ENCODE measurements at regions not wholly inside any gene's neighbourhood (a gene's known extent, or its start where the extent isn't known, plus 50 kb on each side); places are given as distances from the start of the nearest gene placed in this dataset.
A peak's percentile ranks its signal among the peaks of the same experiment; 100 is the strongest.

- no peak for DNase-seq (ENCODE audit: low read depth)
Observed at GRCh38 chr17:14481664-14482063, 180.8 kb downstream of the HS3ST3B1 start.

- no peak for DNase-seq (ENCODE audit: low read depth)
Observed at GRCh38 chr17:14474591-14474990, 173.7 kb downstream of the HS3ST3B1 start.

GRCh38 chr17:14471052-14471451 lies 170.2 kb downstream of the HS3ST3B1 start:
- peak; percentile 51 for DNase-seq (ENCODE audit: low read depth)

DNA sequence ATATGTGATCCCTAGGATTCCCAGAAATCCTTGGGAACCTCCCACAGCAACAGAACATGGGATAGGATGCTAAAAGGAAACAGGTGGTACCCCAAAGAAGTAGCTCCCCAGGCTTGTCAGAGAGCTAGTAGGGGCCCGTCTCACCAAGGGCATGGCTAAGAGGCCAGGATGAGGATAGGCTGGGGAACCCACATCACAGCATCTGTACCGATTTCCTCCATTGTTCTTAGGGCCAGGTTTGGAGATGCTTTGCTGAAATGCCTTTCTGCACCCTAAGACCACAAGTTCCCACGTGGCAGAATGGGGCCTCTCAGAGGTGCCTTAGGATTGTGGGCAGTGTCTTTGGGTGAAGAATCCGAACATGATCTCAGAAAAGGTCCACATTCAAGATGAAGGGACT lies 169.5 kb downstream of the HS3ST3B1 start:
- DNase-seq (ENCODE audit: low read depth), result no peak

DNA sequence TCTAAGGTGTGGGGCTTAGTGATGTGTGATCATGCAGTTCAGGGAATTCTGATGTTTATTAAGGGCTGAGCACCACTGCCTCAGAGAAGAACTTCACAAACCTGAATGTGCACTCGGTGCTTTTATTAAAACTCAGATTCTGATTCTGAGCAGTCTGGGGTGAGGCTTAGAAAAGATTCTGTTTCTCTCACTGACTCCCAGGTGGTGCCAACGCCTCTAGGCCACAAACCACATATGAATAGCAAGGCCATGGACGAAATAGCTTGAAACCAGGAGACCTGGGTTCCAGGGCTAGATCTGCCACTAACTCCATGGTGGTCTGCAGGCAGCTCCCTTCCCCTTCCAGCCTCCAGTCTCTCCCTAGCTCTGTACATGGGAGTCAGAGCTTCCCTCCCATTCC lies 169.1 kb downstream of the HS3ST3B1 start:
- no peak for DNase-seq (ENCODE audit: low read depth)

GRCh38 chr17:14468858-14469257 lies 168.0 kb downstream of the HS3ST3B1 start:
- no peak for DNase-seq (ENCODE audit: low read depth)

DNA sequence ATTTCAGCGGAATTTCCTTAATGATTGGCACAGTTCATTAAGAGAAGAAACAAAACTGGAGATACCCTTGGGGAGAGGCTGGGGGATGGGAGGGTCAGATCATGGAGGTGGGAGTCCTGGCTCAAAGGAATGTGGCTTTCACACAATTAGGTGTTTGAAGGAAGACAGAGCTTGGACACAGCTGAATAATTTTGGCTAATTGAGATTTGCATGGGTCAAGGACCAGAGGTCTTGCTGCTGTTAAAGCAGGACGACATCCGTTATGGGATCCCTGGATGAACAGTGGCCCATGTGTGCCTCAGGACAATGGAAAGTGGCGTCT lies 160.3 kb downstream of the HS3ST3B1 start:
- DNase-seq (ENCODE audit: low read depth), result no peak

DNA sequence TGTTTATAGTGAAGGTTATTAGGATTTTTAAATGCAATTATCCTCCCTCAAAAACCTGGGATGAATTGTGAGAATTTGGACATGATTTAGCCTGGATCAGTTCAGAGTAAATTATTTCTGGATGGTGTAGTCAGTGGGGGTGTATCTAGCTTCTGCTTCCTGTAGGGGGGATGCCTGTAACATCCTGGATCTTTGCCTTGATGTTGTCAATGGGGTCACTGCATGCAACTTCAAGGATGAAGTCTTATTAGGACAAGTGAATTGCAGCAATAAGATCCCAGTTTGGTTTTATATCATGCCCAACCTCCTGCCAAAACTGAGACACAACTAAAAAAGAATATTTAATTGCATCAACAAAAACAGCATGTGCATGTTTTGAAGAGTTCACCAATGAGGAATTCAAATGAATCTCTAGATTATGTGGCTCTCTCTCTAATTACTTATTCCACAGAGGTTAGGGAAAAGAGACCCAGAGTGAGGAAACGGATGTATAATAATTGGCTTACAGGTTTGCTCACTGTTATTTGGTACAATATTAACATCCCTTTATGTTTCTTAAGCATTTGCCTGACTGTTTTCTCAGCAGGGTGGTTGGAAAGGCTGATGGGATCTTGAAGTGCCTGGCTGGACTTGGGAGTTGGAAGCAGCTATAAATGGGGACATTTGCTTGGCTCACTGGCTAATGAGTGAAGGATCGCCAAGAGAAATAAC lies 159.8 kb downstream of the HS3ST3B1 start:
- DNase-seq (ENCODE audit: low read depth), result no peak

DNA sequence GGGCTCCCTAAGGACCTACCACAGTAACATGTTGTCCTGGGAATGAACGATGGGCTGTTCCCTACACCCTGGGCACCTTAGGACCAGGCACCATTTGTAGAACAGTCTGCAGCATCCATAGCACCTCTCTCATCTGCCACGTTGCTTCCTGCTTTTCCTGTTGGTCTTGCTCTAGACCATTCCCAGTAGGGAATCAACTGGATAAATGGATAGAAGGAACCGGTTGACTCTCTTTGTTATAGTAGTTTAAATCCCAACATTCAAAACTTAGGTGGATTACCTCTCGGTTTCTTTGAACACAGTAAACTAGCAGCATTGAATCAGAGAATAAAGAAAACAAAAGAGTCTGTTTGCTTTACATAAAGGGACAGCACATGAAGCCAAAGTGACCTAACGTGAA lies 159.1 kb downstream of the HS3ST3B1 start:
- no peak for DNase-seq (ENCODE audit: low read depth)

- no peak for DNase-seq (ENCODE audit: low read depth)
Observed at GRCh38 chr17:14458724-14459123, 157.8 kb downstream of the HS3ST3B1 start.

GRCh38 chr17:14454746-14455145 lies 153.9 kb downstream of the HS3ST3B1 start:
- no peak for DNase-seq (ENCODE audit: low read depth)

DNA sequence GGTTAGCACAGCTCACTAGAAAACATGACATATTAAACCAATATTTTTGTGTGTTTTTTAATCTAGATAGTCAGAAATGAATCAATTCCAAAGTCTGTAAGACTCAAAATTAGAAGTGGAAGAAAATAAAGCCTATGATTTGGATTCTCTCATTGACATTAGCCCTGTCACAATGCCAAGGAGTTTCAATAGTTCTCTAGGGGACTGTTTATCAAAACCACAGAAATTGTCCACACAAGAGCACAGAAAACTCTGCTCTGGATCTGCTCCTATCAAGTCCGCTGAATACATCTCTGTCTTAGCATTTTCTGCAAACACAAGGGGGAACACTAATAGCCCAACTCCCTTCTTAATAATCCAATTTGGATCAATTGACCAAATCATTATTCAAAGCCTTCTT lies 152.0 kb downstream of the HS3ST3B1 start:
- DNase-seq (ENCODE audit: low read depth), result no peak

- DNase-seq (ENCODE audit: low read depth), result no peak
Observed at GRCh38 chr17:14451729-14452191, 150.9 kb downstream of the HS3ST3B1 start.

GRCh38 chr17:14448818-14449217 lies 147.9 kb downstream of the HS3ST3B1 start:
- no peak for DNase-seq (ENCODE audit: low read depth)

DNA sequence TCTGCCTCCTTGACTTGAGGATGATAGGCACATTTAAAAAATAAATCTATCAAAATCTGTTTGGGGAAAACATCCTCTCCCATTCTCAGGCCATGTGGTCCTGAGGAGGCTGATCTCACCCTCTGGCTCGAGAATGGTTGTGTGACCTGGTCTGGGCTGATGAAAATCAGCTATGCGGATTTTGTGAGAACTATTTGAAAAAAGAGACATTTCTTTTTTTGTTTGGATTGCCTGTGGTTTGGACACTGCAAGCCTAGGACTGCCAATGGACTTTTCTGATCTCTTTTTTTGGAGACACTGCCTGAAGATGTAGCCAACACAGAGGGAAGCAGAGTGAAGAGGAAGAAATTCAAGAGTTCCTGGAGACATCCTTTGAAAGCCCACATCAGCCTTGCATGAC lies 145.9 kb downstream of the HS3ST3B1 start:
- no peak for DNase-seq (ENCODE audit: low read depth)

GRCh38 chr17:14444915-14445314 lies 144.0 kb downstream of the HS3ST3B1 start:
- DNase-seq (ENCODE audit: low read depth), result no peak

- no peak for DNase-seq (ENCODE audit: low read depth)
Observed at GRCh38 chr17:14442798-14443528, 142.1 kb downstream of the HS3ST3B1 start.

- DNase-seq (ENCODE audit: low read depth), result no peak
Observed at GRCh38 chr17:14437176-14437575, 136.3 kb downstream of the HS3ST3B1 start.

DNA sequence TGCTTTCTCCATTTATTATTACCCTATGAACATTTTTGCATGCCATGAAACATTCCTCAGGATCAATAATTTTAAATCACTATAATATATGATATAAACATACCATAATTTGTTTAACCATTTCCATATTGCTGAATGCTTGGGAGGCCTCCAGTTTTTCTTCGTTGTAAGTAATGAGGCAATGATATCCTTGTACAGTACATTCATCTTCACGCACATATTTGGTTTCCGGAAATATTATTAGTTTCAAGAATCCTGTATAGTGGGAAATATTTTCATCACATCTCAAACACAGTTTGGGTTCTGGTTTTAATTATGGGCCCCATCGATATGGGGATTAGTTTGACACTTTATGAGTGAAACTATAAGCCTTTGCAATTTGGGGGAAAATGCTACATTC lies 135.4 kb downstream of the HS3ST3B1 start:
- DNase-seq (ENCODE audit: low read depth), result no peak

- DNase-seq (ENCODE audit: low read depth), result no peak
Observed at GRCh38 chr17:14434506-14434905, 133.6 kb downstream of the HS3ST3B1 start.

DNA sequence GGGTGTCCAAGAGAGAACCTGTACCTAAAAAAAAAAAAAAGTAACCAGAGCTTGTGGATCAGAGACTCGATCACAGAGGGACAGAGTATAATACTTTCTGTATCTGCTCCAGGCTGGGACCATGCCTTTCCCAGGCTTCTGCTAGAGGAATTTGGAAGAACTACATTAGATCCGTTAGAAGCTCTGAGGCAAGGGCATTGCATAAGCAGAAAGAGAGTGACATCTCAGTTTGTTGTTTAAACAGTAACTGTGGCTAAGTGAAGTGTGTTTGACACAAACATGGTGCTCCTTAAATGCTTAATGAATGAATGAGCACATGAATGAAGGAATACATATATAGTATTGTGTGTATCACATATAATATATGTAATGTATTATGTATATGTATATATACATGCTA lies 131.2 kb downstream of the HS3ST3B1 start:
- DNase-seq (ENCODE audit: low read depth), result no peak

GRCh38 chr17:14429084-14429483 lies 128.2 kb downstream of the HS3ST3B1 start:
- no peak for DNase-seq (ENCODE audit: low read depth)

- no peak for DNase-seq (ENCODE audit: low read depth)
Observed at GRCh38 chr17:14428648-14429029, 127.8 kb downstream of the HS3ST3B1 start.
